Activated CD8-positive, alpha-beta T cell treated with anti-CD3 and anti-CD28 coated beads, Interleukin-2, amount 10 ng/mL, durations not matched to agents 7 days and 5 days (primary cell): ENCODE measurements at regions not wholly inside any gene's neighbourhood (a gene's known extent, or its start where the extent isn't known, plus 50 kb on each side); places are given as distances from the start of the nearest gene placed in this dataset.

Experiments
- ATAC-seq: fragments of 150-1000 bp; cut with Tn5 transposase; one replicate; pipeline ENCODE4 v1.10.0; 2021; ENCODE audit warnings: moderate library complexity
- CTCF ChIA-PET: fragments of 350-600 bp; sonication (Branson Sonifier 250); formaldehyde crosslinking; loops from one replicate; lab custom pipeline; 2021; ENCODE audit warnings: antibody characterized with exemption; lab: Charles Lee
- POLR2A ChIA-PET: fragments of 350-600 bp; sonication (Branson Sonifier 250); formaldehyde crosslinking; loops from one replicate; lab custom pipeline; 2021; ENCODE audit warnings: antibody characterized with exemption; lab: Charles Lee
- DNase-seq: peaks from one replicate; pipeline ENCODE4 v3.0.0-alpha.2; 2020
- H3K27ac Mint-ChIP-seq: one replicate; pipeline ENCODE4 v1.8.0; 2021; ENCODE audit warnings: mild to moderate bottlenecking, mixed read lengths
- H3K27me3 Mint-ChIP-seq: one replicate; pipeline ENCODE4 v1.8.0; 2021; ENCODE audit warnings: low read depth, mixed read lengths
- H3K36me3 Mint-ChIP-seq: one replicate; pipeline ENCODE4 v1.8.0; 2021; ENCODE audit warnings: low read depth, mixed read lengths
- H3K4me1 Mint-ChIP-seq: one replicate; pipeline ENCODE4 v1.8.0; 2021; ENCODE audit warnings: low read depth, mixed read lengths
- H3K4me3 Mint-ChIP-seq: one replicate; pipeline ENCODE4 v1.8.0; 2021; ENCODE audit warnings: mild to moderate bottlenecking, mixed read lengths
- H3K9me3 Mint-ChIP-seq: one replicate; pipeline ENCODE4 v1.8.0; 2022; ENCODE audit warnings: mixed read lengths; ENCODE audit not compliant: insufficient read depth

GRCh38 chr7:106814887-106815286 is 50.2 kb upstream of the PIK3CG start:
- H3K27ac Mint-ChIP-seq = no peak overlapping the region
- ATAC-seq (no peak), DNase-seq (no peak)
- H3K36me3 Mint-ChIP-seq = no peaks in the 10 kb centered on the region
- no peak overlapping the region for H3K4me3 Mint-ChIP-seq
- no peaks in the 10 kb centered on the region for H3K9me3 Mint-ChIP-seq
- H3K27me3 Mint-ChIP-seq = no peaks in the 10 kb centered on the region
- H3K4me1 Mint-ChIP-seq = peaks cover 15% of the 10 kb centered on the region
- POLR2A ChIA-PET = no interaction called here
- CTCF ChIA-PET = no interaction called here
